ENCODE measurements at regions not wholly inside any gene's neighbourhood (a gene's known extent, or its start where the extent isn't known, plus 50 kb on each side); places are given as distances from the start of the nearest gene placed in this dataset.

GRCh38 chr4:124903995-124904722 is 191.6 kb upstream of the ANKRD50 start:
- TF ChIP-seq ZFX (IDR thresholded peaks at IDR 0.05): no peak
- no peak overlapping the region; the same call in 1 of the 2 replicates for H3K27ac ChIP-seq

DNA sequence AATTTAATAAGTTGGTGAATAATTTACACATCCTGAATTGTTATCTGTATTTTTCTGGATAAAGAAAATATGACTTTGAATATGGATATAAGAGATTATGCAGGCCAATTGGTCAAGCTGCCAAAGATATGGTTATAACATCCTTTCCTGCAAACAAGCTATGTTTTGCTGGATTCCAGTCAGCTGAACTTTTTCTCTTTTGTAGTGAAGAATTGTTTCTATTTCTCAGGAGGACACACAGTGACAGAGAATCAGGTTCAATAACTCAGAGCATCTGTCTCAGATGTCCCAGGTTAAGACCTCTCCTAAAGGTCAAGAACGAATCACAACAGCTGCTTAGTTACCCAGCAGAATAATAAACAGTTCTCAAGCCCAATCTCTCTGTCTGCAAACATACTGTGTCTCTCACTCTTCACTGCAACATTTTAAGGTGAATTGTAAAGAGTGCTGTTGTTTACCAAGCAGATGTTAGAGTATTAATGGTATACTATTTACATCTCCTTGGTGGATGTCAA is 189.5 kb upstream of the ANKRD50 start:
- H3K27ac ChIP-seq: no peak overlapping the region
- TF ChIP-seq, protein P1, sequence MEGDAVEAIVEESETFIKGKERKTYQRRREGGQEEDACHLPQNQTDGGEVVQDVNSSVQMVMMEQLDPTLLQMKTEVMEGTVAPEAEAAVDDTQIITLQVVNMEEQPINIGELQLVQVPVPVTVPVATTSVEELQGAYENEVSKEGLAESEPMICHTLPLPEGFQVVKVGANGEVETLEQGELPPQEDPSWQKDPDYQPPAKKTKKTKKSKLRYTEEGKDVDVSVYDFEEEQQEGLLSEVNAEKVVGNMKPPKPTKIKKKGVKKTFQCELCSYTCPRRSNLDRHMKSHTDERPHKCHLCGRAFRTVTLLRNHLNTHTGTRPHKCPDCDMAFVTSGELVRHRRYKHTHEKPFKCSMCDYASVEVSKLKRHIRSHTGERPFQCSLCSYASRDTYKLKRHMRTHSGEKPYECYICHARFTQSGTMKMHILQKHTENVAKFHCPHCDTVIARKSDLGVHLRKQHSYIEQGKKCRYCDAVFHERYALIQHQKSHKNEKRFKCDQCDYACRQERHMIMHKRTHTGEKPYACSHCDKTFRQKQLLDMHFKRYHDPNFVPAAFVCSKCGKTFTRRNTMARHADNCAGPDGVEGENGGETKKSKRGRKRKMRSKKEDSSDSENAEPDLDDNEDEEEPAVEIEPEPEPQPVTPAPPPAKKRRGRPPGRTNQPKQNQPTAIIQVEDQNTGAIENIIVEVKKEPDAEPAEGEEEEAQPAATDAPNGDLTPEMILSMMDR (conservative IDR thresholded peaks at IDR 0.05): no peak
- no peak for TF ChIP-seq ZFX (IDR thresholded peaks at IDR 0.05)

DNA sequence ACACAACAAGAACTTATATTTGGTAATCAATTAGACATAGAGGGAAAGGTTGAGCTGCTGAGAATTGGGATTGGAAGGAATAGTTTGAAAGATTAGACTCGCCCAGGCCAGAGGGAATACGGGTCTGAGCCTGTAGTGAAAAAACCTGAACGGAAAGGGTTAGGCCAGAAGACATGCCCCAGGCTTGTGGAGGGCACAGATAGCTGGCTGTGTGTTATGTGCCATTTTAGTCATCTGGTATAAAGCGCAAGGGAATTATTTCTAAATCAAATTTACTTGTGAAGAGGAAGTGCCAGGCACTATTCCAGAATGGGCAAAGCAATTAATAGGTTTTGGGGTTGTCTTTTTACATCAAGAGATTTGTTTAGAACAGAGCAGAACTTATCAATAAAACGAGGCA is 187.5 kb upstream of the ANKRD50 start:
- H3K27ac ChIP-seq: no peak overlapping the region
- no peak for TF ChIP-seq ZFX (IDR thresholded peaks at IDR 0.05)
- TF ChIP-seq, protein P1 (conservative IDR thresholded peaks at IDR 0.05): no peak

- H3K27ac ChIP-seq: no peak overlapping the region
- no peak for TF ChIP-seq ZFX (IDR thresholded peaks at IDR 0.05)
- TF ChIP-seq, protein P1 (conservative IDR thresholded peaks at IDR 0.05): no peak
Measured at GRCh38 chr4:124890522-124890921, 178.0 kb upstream of the ANKRD50 start.

DNA sequence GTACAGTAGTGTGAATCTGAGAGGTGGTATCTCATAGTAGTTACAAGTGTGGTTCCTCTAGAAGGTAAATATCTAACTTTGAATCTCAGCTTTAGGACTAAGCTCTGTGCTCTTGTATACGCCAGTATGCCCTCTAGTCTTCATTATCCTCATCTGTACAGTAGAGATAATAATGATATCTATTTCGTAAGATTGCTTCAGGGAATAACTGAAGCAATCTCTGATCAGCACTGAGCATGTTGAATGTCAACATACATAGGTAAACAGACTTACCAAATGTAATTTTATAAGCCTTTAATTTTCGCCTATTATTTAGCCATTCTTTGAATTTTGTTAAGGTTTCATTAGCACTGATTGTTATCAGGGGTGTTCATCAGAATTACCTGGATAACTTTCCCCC is 175.2 kb upstream of the ANKRD50 start:
- H3K27ac ChIP-seq: no peak overlapping the region
- no peak for TF ChIP-seq ZFX (IDR thresholded peaks at IDR 0.05)
- TF ChIP-seq, protein P1 (conservative IDR thresholded peaks at IDR 0.05): no peak

DNA sequence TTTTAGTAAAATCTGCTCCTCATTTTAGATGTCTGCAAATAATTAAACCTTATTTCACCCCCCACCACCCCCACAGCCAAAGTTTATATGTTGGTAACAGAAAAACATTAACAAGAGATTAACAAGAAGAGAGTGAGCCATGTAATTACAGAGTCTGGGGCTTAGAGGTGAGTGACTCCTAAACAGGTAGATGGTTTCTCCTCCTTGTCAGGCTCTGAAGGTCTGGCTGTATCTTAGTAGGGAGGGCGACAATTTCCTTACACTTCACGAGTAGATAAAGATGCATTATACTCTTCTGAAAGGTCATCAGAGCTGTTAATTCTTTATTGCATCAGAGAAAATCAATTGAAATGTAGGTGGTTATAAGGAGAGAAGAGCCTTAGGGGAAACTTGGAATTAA is 171.8 kb upstream of the ANKRD50 start:
- TF ChIP-seq, protein P1 (conservative IDR thresholded peaks at IDR 0.05): no peak
- no peak for TF ChIP-seq ZFX (IDR thresholded peaks at IDR 0.05)
- no peak overlapping the region for H3K27ac ChIP-seq

DNA sequence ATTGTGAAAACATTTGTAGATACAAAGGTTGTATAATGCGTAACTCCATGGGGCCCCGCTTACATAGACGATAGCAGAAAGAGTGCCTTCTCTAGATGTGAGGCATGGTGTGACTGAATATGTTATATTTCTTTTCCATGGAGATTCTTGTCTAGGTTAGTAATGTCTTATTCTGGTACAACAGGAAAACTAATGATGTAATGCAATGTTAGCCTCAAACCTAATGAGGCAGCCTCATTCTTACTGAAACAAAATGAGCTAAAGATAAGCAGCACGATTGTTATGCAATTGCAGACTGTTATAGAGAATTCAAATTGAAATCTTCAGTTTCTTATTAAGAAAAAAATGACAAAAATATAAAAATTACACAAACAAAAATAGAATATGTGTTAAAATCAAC is 171.1 kb upstream of the ANKRD50 start:
- no peak for TF ChIP-seq ZFX (IDR thresholded peaks at IDR 0.05)
- TF ChIP-seq, protein P1 (conservative IDR thresholded peaks at IDR 0.05): no peak
- H3K27ac ChIP-seq: no peak overlapping the region

DNA sequence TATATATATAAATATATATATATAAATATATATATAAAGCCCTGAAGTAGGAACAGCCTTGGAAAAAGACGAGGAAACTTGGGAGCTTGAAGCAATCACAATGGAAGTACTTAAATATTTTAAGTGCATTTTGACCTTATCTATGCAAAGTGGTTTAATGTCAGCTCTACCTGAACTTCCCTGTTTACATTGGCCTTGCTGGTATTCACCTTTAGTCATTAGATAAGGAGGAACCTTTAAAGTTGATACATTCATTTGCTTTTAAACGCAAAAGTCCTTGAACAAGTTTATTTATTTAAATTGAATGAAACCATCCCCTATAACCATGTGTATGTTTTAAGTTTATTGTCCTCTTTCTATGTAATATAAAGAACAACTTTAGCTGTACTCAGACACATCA is 166.7 kb upstream of the ANKRD50 start:
- no peak for TF ChIP-seq ZFX (IDR thresholded peaks at IDR 0.05)
- TF ChIP-seq, protein P1 (conservative IDR thresholded peaks at IDR 0.05): no peak

More for the DNA sequence above, 166.7 kb upstream of the ANKRD50 start:
- H3K27ac ChIP-seq: no peak overlapping the region
